Esophagus squamous epithelium (tissue), 5 donors: ENCODE measurements at regions not wholly inside any gene's neighbourhood (a gene's known extent, or its start where the extent isn't known, plus 50 kb on each side); places are given as distances from the start of the nearest gene placed in this dataset.

ENCODE experiments used
- DNase-seq: peaks from one replicate; lab custom pipeline; 2025; lab: John Stamatoyannopoulos, UW
- H3K27ac ChIP-seq, 4 donors: fragments of 200-600 bp; sonication (generic); one replicate each; pipeline ENCODE4 v1.5.1; 2016 to 2019; ENCODE audit warnings: mild to moderate bottlenecking in 1 of 4
- H3K27me3 ChIP-seq, 4 donors: fragments of 200-600 bp; sonication (generic); 1 replicate in 3 of 4; 2 replicates in 1 of 4; pipeline versions ENCODE4 v1.5.1 to v1.6.0; 2017 to 2021; ENCODE audit warnings: antibody characterized with exemption in 1 of 4
- H3K36me3 ChIP-seq, 3 donors: fragments of 200-600 bp; sonication (generic); one replicate each; pipeline ENCODE4 v1.5.1; 2016 to 2019
- H3K4me1 ChIP-seq, 3 donors: fragments of 200-600 bp; sonication (generic); one replicate each; pipeline ENCODE4 v1.5.1; 2017 to 2019
- H3K4me3 ChIP-seq, 4 donors: fragments of 200-600 bp; sonication (generic); 1 replicate in 3 of 4; 2 replicates in 1 of 4; pipeline ENCODE4 v1.5.1; 2016 to 2019; ENCODE audit warnings: mild to moderate bottlenecking in 2 of 4, moderate library complexity in 1 of 4
- H3K9me3 ChIP-seq, 3 donors: fragments of 200-600 bp; sonication (generic); one replicate each; pipeline ENCODE4 v1.5.1; 2016 to 2019
- CTCF ChIP-seq, 6 experiments: fragments of 450-650 bp in 4 of 6; fragments of 200-600 bp in 2 of 6; sonication (generic) in 2 of 6; IDR thresholded peaks; one replicate each; pipeline ENCODE4 v1.5.1; 2016 to 2019; ENCODE audit warnings: antibody characterized with exemption in 6 of 6, mild to moderate bottlenecking in 4 of 6, moderate library complexity in 4 of 6
- POLR2A ChIP-seq, 4 donors: fragments of 450-650 bp; IDR thresholded peaks; one replicate each; pipeline ENCODE4 v1.6.1; 2017; ENCODE audit warnings: antibody characterized with exemption in 4 of 4, mild to moderate bottlenecking in 4 of 4, moderate library complexity in 3 of 4
- WGBS, 2 donors: methylation state at CpG; one replicate each; pipeline ENCODE4 v1.1.5; 2018; 5-methylcytosine and 5-hydroxymethylcytosine counted together
- intact Hi-C: fragments of 100-400 bp; cut with DNase I; formaldehyde crosslinking; loops from one replicate; pipeline ENCODE4 v1.15.0; 2022
- donor health status: DM: yes; HTN: yes; CAD: no.

DNA sequence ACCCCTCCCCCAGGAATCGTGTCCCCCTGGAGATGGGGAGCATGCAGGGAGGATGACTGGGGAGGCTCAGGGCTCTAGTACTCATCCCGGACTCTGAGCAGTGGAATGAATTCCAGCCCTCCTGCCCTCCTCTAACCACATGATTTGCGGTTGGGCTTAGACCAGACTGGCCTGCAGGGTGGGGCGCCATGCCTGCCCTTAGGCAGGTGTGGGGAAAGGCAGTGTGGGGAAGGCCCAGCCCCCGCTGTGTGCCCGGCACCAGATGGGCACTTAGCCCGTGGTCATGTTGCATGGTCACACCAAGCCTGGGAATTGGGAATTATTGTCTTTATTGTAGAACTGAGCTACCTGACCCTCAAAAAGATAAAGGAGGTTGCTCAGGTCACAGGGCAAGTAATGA lies 283.8 kb downstream of the TLE3 start:
- intact Hi-C loops, result no loop called here

GRCh38 chr15:69814932-69815331 lies 282.8 kb downstream of the TLE3 start:
- Histone ChIP-seq H3K27ac (no peak overlapping the region), H3K9me3 (no peaks in the 10 kb centered on the region), H3K36me3 (no peaks in the 10 kb centered on the region), H3K27me3 (peaks cover 0 to 54% (median 0%) of the 10 kb centered on the region in 4 donors), H3K4me3 (no peak overlapping the region), H3K4me1 (no peaks in the 10 kb centered on the region)
- no peak for DNase-seq
- TF ChIP-seq POLR2A (IDR thresholded peaks at IDR 0.05) (no peak), CTCF (IDR thresholded peaks at IDR 0.05) (no peak)
- 82 to 83% methylated on average over 3 to 4 of the region's 9 CpGs for WGBS, 2 donors
- intact Hi-C loops, result no loop called here

More for the DNA sequence above, 283.8 kb downstream of the TLE3 start:
- H3K27me3 ChIP-seq, result peaks cover 0 to 54% (median 0%) of the 10 kb centered on the region in 4 donors
- H3K9me3 ChIP-seq, result no peaks in the 10 kb centered on the region
- peaks cover 0 to under 1% (median 0%) of the 10 kb centered on the region in 3 donors for H3K4me1 ChIP-seq
- no peaks in the 10 kb centered on the region for H3K36me3 ChIP-seq
- no peak for DNase-seq
- no peak overlapping the region for H3K4me3 ChIP-seq
- no peak for TF ChIP-seq POLR2A (IDR thresholded peaks at IDR 0.05)
- no peak for TF ChIP-seq CTCF (IDR thresholded peaks at IDR 0.05)
- WGBS, 2 donors, result 60 to 86% methylated on average over 2 to 4 of the region's 7 CpGs
- no peak overlapping the region for H3K27ac ChIP-seq

DNA sequence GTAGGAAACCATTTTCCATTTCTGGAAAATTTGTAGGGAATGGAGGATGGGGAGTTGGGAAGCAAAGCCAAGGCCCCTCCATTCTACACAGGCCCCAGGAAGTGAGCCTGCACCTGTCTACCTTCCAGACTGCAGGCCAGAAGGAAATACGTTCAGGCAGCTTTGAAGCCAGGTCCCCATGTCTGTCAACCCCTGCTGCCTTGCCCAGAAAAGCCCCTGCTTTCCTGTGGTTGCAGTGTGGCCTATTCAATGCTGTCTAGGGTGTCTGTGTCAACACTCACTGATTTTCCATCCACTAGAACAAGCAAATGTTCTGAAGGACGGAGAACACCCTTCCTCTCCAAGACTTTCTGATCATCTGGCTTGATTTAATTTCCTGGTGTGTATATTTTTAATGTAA lies 281.9 kb downstream of the TLE3 start:
- intact Hi-C loops, result no loop called here
- WGBS, 2 donors, result 60 to 86% methylated on average over 1 to 2 of the region's 2 CpGs

DNA sequence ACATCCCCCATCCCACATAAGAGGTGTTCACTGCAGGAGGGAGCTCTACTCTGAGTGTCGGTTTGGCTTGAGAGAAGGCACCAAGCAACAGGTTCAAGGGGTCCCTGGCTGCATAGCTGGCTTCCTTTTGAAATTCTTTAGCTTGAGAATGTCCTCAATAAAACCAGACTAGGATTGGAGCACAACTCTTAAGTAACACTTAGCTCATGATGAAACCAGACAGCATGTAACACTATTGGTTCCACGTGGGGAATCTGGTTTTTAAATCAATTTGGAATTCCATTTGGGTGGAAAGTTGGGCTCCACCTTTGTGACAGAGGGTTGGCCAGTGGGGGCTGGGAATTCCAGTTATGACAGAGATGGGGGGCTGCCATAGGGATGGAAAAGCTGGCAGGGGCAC lies 281.2 kb downstream of the TLE3 start:
- H3K36me3 ChIP-seq, result no peaks in the 10 kb centered on the region
- intact Hi-C loops, result no loop called here
- no peaks in the 10 kb centered on the region for H3K9me3 ChIP-seq
- peaks cover 0 to 64% (median 0%) of the 10 kb centered on the region in 4 donors for H3K27me3 ChIP-seq
- no peak for TF ChIP-seq CTCF (IDR thresholded peaks at IDR 0.05)
- TF ChIP-seq POLR2A (IDR thresholded peaks at IDR 0.05), result no peak
- 65 to 67% methylated on average over 2 of the region's 2 CpGs for WGBS, 2 donors
- no peak overlapping the region for H3K4me3 ChIP-seq
- no peaks in the 10 kb centered on the region for H3K4me1 ChIP-seq
- no peak overlapping the region for H3K27ac ChIP-seq
- DNase-seq, result no peak

More for the DNA sequence above, 281.9 kb downstream of the TLE3 start:
- Histone ChIP-seq H3K27me3 (peaks cover 0 to 58% (median 0%) of the 10 kb centered on the region in 4 donors), H3K4me1 (no peaks in the 10 kb centered on the region), H3K4me3 (no peak overlapping the region), H3K36me3 (no peaks in the 10 kb centered on the region), H3K9me3 (no peaks in the 10 kb centered on the region), H3K27ac (no peak overlapping the region)
- TF ChIP-seq POLR2A (IDR thresholded peaks at IDR 0.05) (no peak), CTCF (IDR thresholded peaks at IDR 0.05) (no peak)
- no peak for DNase-seq

DNA sequence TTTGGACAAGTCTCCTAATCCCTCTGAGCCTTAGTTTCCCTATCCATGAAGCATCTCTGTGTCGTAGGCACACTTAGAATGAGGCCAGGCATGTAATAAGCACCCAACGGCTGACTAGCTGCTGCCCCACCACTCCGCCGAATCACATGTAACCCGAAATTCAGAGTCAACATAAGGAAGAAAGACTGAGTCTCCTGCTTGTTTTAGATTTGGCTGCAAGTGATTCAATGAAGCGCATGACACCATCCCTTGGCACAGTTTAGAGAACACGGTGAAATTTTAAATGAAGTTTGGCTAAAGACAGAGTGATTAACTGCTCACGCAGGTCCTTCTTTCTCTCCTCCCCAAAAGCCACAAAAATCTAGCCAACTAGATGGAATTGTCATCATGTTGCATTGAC lies 279.2 kb downstream of the TLE3 start:
- no peak for TF ChIP-seq POLR2A (IDR thresholded peaks at IDR 0.05)
- no peak for TF ChIP-seq CTCF (IDR thresholded peaks at IDR 0.05)
- DNase-seq, result no peak
- H3K36me3 ChIP-seq, result no peaks in the 10 kb centered on the region
- H3K4me3 ChIP-seq, result no peak overlapping the region
- H3K27me3 ChIP-seq, result peaks cover 0 to 69% (median 0%) of the 10 kb centered on the region in 4 donors
- H3K4me1 ChIP-seq, result no peaks in the 10 kb centered on the region
- intact Hi-C loops, result no loop called here
- H3K27ac ChIP-seq, result no peak overlapping the region
- WGBS, 2 donors, result 76 to 77% methylated on average over 7 to 8 of the region's 8 CpGs
- H3K9me3 ChIP-seq, result no peaks in the 10 kb centered on the region
